ENCODE measurements at regions not wholly inside any gene's neighbourhood (a gene's known extent, or its start where the extent isn't known, plus 50 kb on each side); places are given as distances from the start of the nearest gene placed in this dataset.

GRCh38 chr6:80673367-80673766, 566.9 kb downstream of the BCKDHB start:
- TF ChIP-seq CTCF (IDR thresholded peaks at IDR 0.05; ENCODE audit: insufficient read depth, low read length) (no peak), REST (IDR thresholded peaks at IDR 0.05; ENCODE audit: insufficient replicate concordance, low read depth) (no peak), GABPA (IDR thresholded peaks at IDR 0.05; ENCODE audit: low read depth) (no peak), POLR2AphosphoS5 (IDR thresholded peaks at IDR 0.05; ENCODE audit: low read depth) (no peak)

All from HL-60 (cell line).